ENCODE measurements at regions not wholly inside any gene's neighbourhood (a gene's known extent, or its start where the extent isn't known, plus 50 kb on each side); places are given as distances from the start of the nearest gene placed in this dataset.

DNA sequence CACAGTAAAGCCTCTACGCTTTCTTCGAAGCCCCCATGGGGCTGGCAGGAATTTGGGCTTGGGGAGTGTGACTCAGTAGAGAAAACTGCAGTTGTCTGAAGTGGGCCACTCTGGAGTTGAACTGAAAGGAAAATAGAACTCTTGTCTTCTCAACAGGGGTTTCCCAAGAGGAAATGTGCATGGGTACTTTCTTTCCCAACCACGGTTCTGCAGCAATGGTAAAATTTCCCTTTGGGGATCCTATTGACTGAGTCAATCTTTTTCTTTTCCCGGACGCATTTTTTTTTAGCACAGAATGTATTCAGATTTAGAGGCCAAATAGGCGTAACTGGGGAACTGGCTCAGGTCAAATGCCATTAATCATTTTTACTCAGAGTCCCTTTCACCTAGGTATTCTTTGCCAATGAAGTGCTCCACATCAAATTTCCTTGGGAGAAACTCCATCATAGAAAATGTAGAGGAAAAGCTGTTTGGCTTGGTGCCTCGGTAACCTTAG lies 269.3 kb downstream of the STIM2 start:
- 9% methylated on average over 7 of the region's 7 CpGs for WGBS (ENCODE audit: low lambda C conversion rate)
- TF ChIP-seq CHD2 (IDR thresholded peaks at IDR 0.05; ENCODE audit: low read length, partially characterized antibody) (no peak), JUND (IDR thresholded peaks at IDR 0.05) (no peak), RCOR1 (IDR thresholded peaks at IDR 0.05; ENCODE audit: low read length) (no peak), TEAD4 (IDR thresholded peaks at IDR 0.05; ENCODE audit: borderline replicate concordance, insufficient read depth) (no peak), GABPA (IDR thresholded peaks at IDR 0.05; ENCODE audit: low read depth) (no peak), SMC3 (IDR thresholded peaks at IDR 0.05; ENCODE audit: low read depth, low read length) (no peak), RFX5 (IDR thresholded peaks at IDR 0.05; ENCODE audit: low read length) (no peak), NFIC (IDR thresholded peaks at IDR 0.05; ENCODE audit: borderline replicate concordance) (no peak), FOSL2 (IDR thresholded peaks at IDR 0.05; ENCODE audit: borderline replicate concordance, low read depth) (no peak), FOXM1 (IDR thresholded peaks at IDR 0.05; ENCODE audit: low read depth) (no peak), YY1 (IDR thresholded peaks at IDR 0.05; ENCODE audit: low read depth) (no peak), EZH2phosphoT487 (IDR thresholded peaks at IDR 0.05; ENCODE audit: borderline replicate concordance, low read depth) (no peak), RXRA (IDR thresholded peaks at IDR 0.05; ENCODE audit: borderline replicate concordance, low read depth) (no peak)
- TF ChIP-seq, protein P1, sequence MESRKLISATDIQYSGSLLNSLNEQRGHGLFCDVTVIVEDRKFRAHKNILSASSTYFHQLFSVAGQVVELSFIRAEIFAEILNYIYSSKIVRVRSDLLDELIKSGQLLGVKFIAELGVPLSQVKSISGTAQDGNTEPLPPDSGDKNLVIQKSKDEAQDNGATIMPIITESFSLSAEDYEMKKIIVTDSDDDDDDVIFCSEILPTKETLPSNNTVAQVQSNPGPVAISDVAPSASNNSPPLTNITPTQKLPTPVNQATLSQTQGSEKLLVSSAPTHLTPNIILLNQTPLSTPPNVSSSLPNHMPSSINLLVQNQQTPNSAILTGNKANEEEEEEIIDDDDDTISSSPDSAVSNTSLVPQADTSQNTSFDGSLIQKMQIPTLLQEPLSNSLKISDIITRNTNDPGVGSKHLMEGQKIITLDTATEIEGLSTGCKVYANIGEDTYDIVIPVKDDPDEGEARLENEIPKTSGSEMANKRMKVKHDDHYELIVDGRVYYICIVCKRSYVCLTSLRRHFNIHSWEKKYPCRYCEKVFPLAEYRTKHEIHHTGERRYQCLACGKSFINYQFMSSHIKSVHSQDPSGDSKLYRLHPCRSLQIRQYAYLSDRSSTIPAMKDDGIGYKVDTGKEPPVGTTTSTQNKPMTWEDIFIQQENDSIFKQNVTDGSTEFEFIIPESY (IDR thresholded peaks at IDR 0.05; ENCODE audit: borderline replicate concordance, low read depth): no peak
- TF ChIP-seq, protein P2, sequence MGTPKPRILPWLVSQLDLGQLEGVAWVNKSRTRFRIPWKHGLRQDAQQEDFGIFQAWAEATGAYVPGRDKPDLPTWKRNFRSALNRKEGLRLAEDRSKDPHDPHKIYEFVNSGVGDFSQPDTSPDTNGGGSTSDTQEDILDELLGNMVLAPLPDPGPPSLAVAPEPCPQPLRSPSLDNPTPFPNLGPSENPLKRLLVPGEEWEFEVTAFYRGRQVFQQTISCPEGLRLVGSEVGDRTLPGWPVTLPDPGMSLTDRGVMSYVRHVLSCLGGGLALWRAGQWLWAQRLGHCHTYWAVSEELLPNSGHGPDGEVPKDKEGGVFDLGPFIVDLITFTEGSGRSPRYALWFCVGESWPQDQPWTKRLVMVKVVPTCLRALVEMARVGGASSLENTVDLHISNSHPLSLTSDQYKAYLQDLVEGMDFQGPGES (IDR thresholded peaks at IDR 0.05; ENCODE audit: low read depth, low read length): no peak
- TF ChIP-seq, protein P3, sequence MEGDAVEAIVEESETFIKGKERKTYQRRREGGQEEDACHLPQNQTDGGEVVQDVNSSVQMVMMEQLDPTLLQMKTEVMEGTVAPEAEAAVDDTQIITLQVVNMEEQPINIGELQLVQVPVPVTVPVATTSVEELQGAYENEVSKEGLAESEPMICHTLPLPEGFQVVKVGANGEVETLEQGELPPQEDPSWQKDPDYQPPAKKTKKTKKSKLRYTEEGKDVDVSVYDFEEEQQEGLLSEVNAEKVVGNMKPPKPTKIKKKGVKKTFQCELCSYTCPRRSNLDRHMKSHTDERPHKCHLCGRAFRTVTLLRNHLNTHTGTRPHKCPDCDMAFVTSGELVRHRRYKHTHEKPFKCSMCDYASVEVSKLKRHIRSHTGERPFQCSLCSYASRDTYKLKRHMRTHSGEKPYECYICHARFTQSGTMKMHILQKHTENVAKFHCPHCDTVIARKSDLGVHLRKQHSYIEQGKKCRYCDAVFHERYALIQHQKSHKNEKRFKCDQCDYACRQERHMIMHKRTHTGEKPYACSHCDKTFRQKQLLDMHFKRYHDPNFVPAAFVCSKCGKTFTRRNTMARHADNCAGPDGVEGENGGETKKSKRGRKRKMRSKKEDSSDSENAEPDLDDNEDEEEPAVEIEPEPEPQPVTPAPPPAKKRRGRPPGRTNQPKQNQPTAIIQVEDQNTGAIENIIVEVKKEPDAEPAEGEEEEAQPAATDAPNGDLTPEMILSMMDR (IDR thresholded peaks at IDR 0.05): no peak
- TF ChIP-seq, protein P4, sequence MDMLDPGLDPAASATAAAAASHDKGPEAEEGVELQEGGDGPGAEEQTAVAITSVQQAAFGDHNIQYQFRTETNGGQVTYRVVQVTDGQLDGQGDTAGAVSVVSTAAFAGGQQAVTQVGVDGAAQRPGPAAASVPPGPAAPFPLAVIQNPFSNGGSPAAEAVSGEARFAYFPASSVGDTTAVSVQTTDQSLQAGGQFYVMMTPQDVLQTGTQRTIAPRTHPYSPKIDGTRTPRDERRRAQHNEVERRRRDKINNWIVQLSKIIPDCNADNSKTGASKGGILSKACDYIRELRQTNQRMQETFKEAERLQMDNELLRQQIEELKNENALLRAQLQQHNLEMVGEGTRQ (IDR thresholded peaks at IDR 0.05; ENCODE audit: borderline replicate concordance, low read depth, low read length): no peak
- TF ChIP-seq, protein P5, sequence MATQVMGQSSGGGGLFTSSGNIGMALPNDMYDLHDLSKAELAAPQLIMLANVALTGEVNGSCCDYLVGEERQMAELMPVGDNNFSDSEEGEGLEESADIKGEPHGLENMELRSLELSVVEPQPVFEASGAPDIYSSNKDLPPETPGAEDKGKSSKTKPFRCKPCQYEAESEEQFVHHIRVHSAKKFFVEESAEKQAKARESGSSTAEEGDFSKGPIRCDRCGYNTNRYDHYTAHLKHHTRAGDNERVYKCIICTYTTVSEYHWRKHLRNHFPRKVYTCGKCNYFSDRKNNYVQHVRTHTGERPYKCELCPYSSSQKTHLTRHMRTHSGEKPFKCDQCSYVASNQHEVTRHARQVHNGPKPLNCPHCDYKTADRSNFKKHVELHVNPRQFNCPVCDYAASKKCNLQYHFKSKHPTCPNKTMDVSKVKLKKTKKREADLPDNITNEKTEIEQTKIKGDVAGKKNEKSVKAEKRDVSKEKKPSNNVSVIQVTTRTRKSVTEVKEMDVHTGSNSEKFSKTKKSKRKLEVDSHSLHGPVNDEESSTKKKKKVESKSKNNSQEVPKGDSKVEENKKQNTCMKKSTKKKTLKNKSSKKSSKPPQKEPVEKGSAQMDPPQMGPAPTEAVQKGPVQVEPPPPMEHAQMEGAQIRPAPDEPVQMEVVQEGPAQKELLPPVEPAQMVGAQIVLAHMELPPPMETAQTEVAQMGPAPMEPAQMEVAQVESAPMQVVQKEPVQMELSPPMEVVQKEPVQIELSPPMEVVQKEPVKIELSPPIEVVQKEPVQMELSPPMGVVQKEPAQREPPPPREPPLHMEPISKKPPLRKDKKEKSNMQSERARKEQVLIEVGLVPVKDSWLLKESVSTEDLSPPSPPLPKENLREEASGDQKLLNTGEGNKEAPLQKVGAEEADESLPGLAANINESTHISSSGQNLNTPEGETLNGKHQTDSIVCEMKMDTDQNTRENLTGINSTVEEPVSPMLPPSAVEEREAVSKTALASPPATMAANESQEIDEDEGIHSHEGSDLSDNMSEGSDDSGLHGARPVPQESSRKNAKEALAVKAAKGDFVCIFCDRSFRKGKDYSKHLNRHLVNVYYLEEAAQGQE (IDR thresholded peaks at IDR 0.05; ENCODE audit: low read depth, low read length): no peak
- DNase-seq: no peak
- Histone ChIP-seq H3F3A (replicated peaks; ENCODE audit: insufficient read depth) (no peaks in the 10 kb centered on the region), H3K36me3 (replicated peaks in 1 of 2; ENCODE audit: control insufficient read depth in 1 of 2, insufficient read depth in 2 of 2, low read length in 1 of 2) (no peaks in the 10 kb centered on the region), H3K4me2 (no peak overlapping the region), H3K9ac (no peak overlapping the region), H3K4me1 (ENCODE audit: control insufficient read depth in 1 of 2, insufficient read depth in 2 of 2, low read depth in 1 of 2, low read length in 1 of 2) (no peaks in the 10 kb centered on the region), H3K9me3 (no peaks in the 10 kb centered on the region), H3K9me2 (no peaks in the 10 kb centered on the region), H3K4me3 (ENCODE audit: low read depth in 2 of 2, low read length in 1 of 2) (no peak overlapping the region), H3K27ac (ENCODE audit: low read depth in 2 of 2, low read length in 1 of 2) (no peak overlapping the region), H2AFZ (ENCODE audit: low read depth) (no peak overlapping the region), H3K79me2 (ENCODE audit: insufficient read depth) (no peaks in the 10 kb centered on the region), H4K20me1 (ENCODE audit: insufficient read depth) (no peaks in the 10 kb centered on the region), H3K27me3 (ENCODE audit: insufficient read depth) (no peaks in the 10 kb centered on the region; the same call in 1 of the 2 replicates)
- CTCF ChIA-PET: interaction anchor here (1.1 kb wide), 1 partner anchor 10 kb away, joined by 3 read pairs; no protein-coding TSS in a partner anchor
- POLR2A ChIA-PET: no interaction called here

All from SK-N-SH (cell line).